ENCODE measurements at regions not wholly inside any gene's neighbourhood (a gene's known extent, or its start where the extent isn't known, plus 50 kb on each side); places are given as distances from the start of the nearest gene placed in this dataset.

GRCh38 chr16:58824201-58824600 is 90.1 kb upstream of the GOT2 start:
- Mint-ChIP-seq H3K4me1 (ENCODE audit: unreplicated experiment) (no peaks in the 10 kb centered on the region), H3K9me3 (ENCODE audit: unreplicated experiment) (peaks cover 9% of the 10 kb centered on the region), H3K27me3 (ENCODE audit: unreplicated experiment) (no peaks in the 10 kb centered on the region), H3K27ac (ENCODE audit: unreplicated experiment) (no peak overlapping the region), H3K36me3 (ENCODE audit: unreplicated experiment) (no peaks in the 10 kb centered on the region), H3K4me3 (ENCODE audit: unreplicated experiment) (no peak overlapping the region)
- no peak for DNase-seq (ENCODE audit: extremely low spot score, unreplicated experiment)
- no peak for TF ChIP-seq CTCF (IDR thresholded peaks at IDR 0.05)

GRCh38 chr16:58821886-58822285 is 87.8 kb upstream of the GOT2 start:
- TF ChIP-seq CTCF (IDR thresholded peaks at IDR 0.05), result no peak
- Mint-ChIP-seq H3K4me3 (ENCODE audit: unreplicated experiment) (no peak overlapping the region), H3K36me3 (ENCODE audit: unreplicated experiment) (no peaks in the 10 kb centered on the region), H3K27me3 (ENCODE audit: unreplicated experiment) (no peaks in the 10 kb centered on the region), H3K4me1 (ENCODE audit: unreplicated experiment) (no peaks in the 10 kb centered on the region), H3K9me3 (ENCODE audit: unreplicated experiment) (peaks cover 9% of the 10 kb centered on the region), H3K27ac (ENCODE audit: unreplicated experiment) (no peak overlapping the region)
- DNase-seq (ENCODE audit: extremely low spot score, unreplicated experiment), result no peak

- no peaks in the 10 kb centered on the region for H3K27me3 Mint-ChIP-seq (ENCODE audit: unreplicated experiment)
- DNase-seq (ENCODE audit: extremely low spot score, unreplicated experiment), result no peak
- no peak for TF ChIP-seq CTCF (IDR thresholded peaks at IDR 0.05)
- peaks cover 9% of the 10 kb centered on the region for H3K9me3 Mint-ChIP-seq (ENCODE audit: unreplicated experiment)
- H3K4me3 Mint-ChIP-seq (ENCODE audit: unreplicated experiment), result no peak overlapping the region
- H3K36me3 Mint-ChIP-seq (ENCODE audit: unreplicated experiment), result no peaks in the 10 kb centered on the region
- H3K27ac Mint-ChIP-seq (ENCODE audit: unreplicated experiment), result no peak overlapping the region
- H3K4me1 Mint-ChIP-seq (ENCODE audit: unreplicated experiment), result no peaks in the 10 kb centered on the region
Observed at GRCh38 chr16:58820411-58820810, 86.3 kb upstream of the GOT2 start.

GRCh38 chr16:58815181-58815888 is 81.2 kb upstream of the GOT2 start:
- H3K4me1 Mint-ChIP-seq (ENCODE audit: unreplicated experiment), result peaks cover 8% of the 10 kb centered on the region
- H3K27me3 Mint-ChIP-seq (ENCODE audit: unreplicated experiment), result peaks cover 5% of the 10 kb centered on the region
- H3K4me3 Mint-ChIP-seq (ENCODE audit: unreplicated experiment), result peak overlapping the region; percentile 18
- H3K9me3 Mint-ChIP-seq (ENCODE audit: unreplicated experiment), result no peaks in the 10 kb centered on the region
- no peak overlapping the region for H3K27ac Mint-ChIP-seq (ENCODE audit: unreplicated experiment)
- DNase-seq (ENCODE audit: extremely low spot score, unreplicated experiment), result no peak
- TF ChIP-seq CTCF (IDR thresholded peaks at IDR 0.05), result no peak
- no peaks in the 10 kb centered on the region for H3K36me3 Mint-ChIP-seq (ENCODE audit: unreplicated experiment)

- H3K27ac Mint-ChIP-seq (ENCODE audit: unreplicated experiment), result peak overlapping the region; percentile 65
- H3K27me3 Mint-ChIP-seq (ENCODE audit: unreplicated experiment), result peaks cover 7% of the 10 kb centered on the region
- no peaks in the 10 kb centered on the region for H3K9me3 Mint-ChIP-seq (ENCODE audit: unreplicated experiment)
- H3K4me1 Mint-ChIP-seq (ENCODE audit: unreplicated experiment), result peaks cover 8% of the 10 kb centered on the region
- TF ChIP-seq CTCF (IDR thresholded peaks at IDR 0.05), result peak; percentile 93
- no peaks in the 10 kb centered on the region for H3K36me3 Mint-ChIP-seq (ENCODE audit: unreplicated experiment)
- DNase-seq (ENCODE audit: extremely low spot score, unreplicated experiment), result no peak
- peak overlapping the region; percentile 75 for H3K4me3 Mint-ChIP-seq (ENCODE audit: unreplicated experiment)
Observed at GRCh38 chr16:58814348-58814801, 80.3 kb upstream of the GOT2 start.
